GM23338 (cell line): ENCODE measurements at regions not wholly inside any gene's neighbourhood (a gene's known extent, or its start where the extent isn't known, plus 50 kb on each side); places are given as distances from the start of the nearest gene placed in this dataset.

ENCODE experiments used
- ATAC-seq: fragments of 200-7000 bp; cut with Tn5 transposase; 3 replicates; pipeline ENCODE4 v1.9.1; 2020
- DNase-seq: peaks from one replicate; pipeline ENCODE4 v3.0.0-alpha.2; 2015; ENCODE audit warnings: low spot score
- H2AFZ ChIP-seq: fragments of 200-600 bp; sonication (generic); 2 replicates; pipeline ENCODE4 v1.8.0; 2016; ENCODE audit warnings: antibody characterized with exemption, mild to moderate bottlenecking, moderate library complexity
- H3F3A ChIP-seq: fragments of 200-600 bp; sonication (generic); replicated peaks from 2 replicates; pipeline ENCODE4 v1.8.0; 2017; ENCODE audit warnings: antibody characterized with exemption, mixed run types, low read depth
- H3K27ac ChIP-seq: fragments of 200-600 bp; sonication (generic); 2 replicates; pipeline ENCODE4 v1.6.1; 2016; ENCODE audit warnings: low read depth
- H3K27me3 ChIP-seq: fragments of 200-600 bp; sonication (generic); 2 replicates; pipeline ENCODE4 v1.8.0; 2016; ENCODE audit warnings: mild to moderate bottlenecking, mixed run types, moderate library complexity; ENCODE audit not compliant: insufficient read depth
- H3K36me3 ChIP-seq: fragments of 200-600 bp; sonication (generic); 2 replicates; pipeline ENCODE4 v1.8.0; 2016; ENCODE audit warnings: mild to moderate bottlenecking; ENCODE audit not compliant: insufficient read depth
- H3K4me1 ChIP-seq: fragments of 200-600 bp; sonication (generic); 2 replicates; pipeline ENCODE4 v1.8.0; 2016; ENCODE audit warnings: mild to moderate bottlenecking, moderate library complexity; ENCODE audit not compliant: insufficient read depth
- H3K4me2 ChIP-seq: fragments of 200-600 bp; sonication (generic); 2 replicates; pipeline ENCODE4 v1.7.1; 2017; ENCODE audit warnings: mixed run types
- H3K4me3 ChIP-seq: fragments of 200-600 bp; sonication (generic); 2 replicates; pipeline ENCODE4 v1.6.1; 2016; ENCODE audit warnings: mixed run types
- H3K79me2 ChIP-seq: fragments of 200-600 bp; sonication (generic); replicated peaks from 2 replicates; pipeline ENCODE4 v1.8.0; 2017; ENCODE audit warnings: mild to moderate bottlenecking; ENCODE audit not compliant: insufficient read depth
- H3K9me2 ChIP-seq: fragments of 200-600 bp; sonication (generic); 2 replicates; pipeline ENCODE4 v1.8.0; 2017; ENCODE audit not compliant: insufficient read depth
- H4K20me1 ChIP-seq: fragments of 200-600 bp; sonication (generic); replicated peaks from 2 replicates; pipeline ENCODE4 v1.8.0; 2017; ENCODE audit warnings: mild to moderate bottlenecking; ENCODE audit not compliant: insufficient read depth
- H3K27ac Mint-ChIP-seq: 2 replicates; pipeline ENCODE4 v1.8.0; 2020; ENCODE audit warnings: inconsistent platforms, mild to moderate bottlenecking, moderate library complexity, mixed read lengths
- H3K27me3 Mint-ChIP-seq: 3 replicates; pipeline ENCODE4 v1.8.0; 2022; ENCODE audit warnings: low read depth, mild to moderate bottlenecking, moderate library complexity, mixed read lengths, inconsistent platforms; ENCODE audit not compliant: insufficient read depth, poor library complexity
- H3K36me3 Mint-ChIP-seq: 3 replicates; pipeline ENCODE4 v1.8.0; 2021; ENCODE audit warnings: low read depth, mild to moderate bottlenecking, inconsistent platforms, moderate library complexity, mixed read lengths
- H3K4me1 Mint-ChIP-seq: 3 replicates; pipeline ENCODE4 v1.8.0; 2020; ENCODE audit warnings: mild to moderate bottlenecking, inconsistent platforms, mixed read lengths
- H3K4me3 Mint-ChIP-seq: 3 replicates; pipeline ENCODE4 v1.8.0; 2021; ENCODE audit warnings: moderate library complexity, mild to moderate bottlenecking, inconsistent platforms, mixed read lengths
- H3K9me3 Mint-ChIP-seq: 3 replicates; pipeline ENCODE4 v1.8.0; 2020; ENCODE audit warnings: moderate library complexity, mild to moderate bottlenecking, inconsistent platforms, mixed read lengths
- CREB1 ChIP-seq: fragments of 250-450 bp; sonication (Bioruptor Pico); IDR thresholded peaks from 2 replicates; pipeline ENCODE4 v1.5.0; 2020; ENCODE audit warnings: low read depth, mild to moderate bottlenecking, moderate library complexity
- EZH2 ChIP-seq: fragments of 200-600 bp; sonication (generic); IDR thresholded peaks from one replicate; pipeline ENCODE4 v1.8.0; 2017; ENCODE audit warnings: antibody characterized with exemption, mild to moderate bottlenecking, low read depth; ENCODE audit not compliant: unreplicated experiment
- EZH2phosphoT487 ChIP-seq: fragments of 200-600 bp; sonication (generic); IDR thresholded peaks from one replicate; pipeline ENCODE4 v1.8.1; 2018; ENCODE audit warnings: antibody characterized with exemption; ENCODE audit not compliant: unreplicated experiment
- JUNB ChIP-seq: IDR thresholded peaks from one replicate; pipeline ENCODE4 v1.6.1; 2016; ENCODE audit warnings: antibody characterized with exemption; ENCODE audit not compliant: unreplicated experiment
- STAT1 ChIP-seq: IDR thresholded peaks from one replicate; pipeline ENCODE4 v1.6.1; 2016; ENCODE audit warnings: antibody characterized with exemption; ENCODE audit not compliant: unreplicated experiment
- ZNF114 ChIP-seq: fragments of 250-450 bp; sonication (Bioruptor Pico); IDR thresholded peaks from 2 replicates; pipeline ENCODE4 v1.5.0; 2020; ENCODE audit warnings: mild to moderate bottlenecking, moderate library complexity
- ZNF331 ChIP-seq: fragments of 250-450 bp; sonication (Bioruptor Pico); IDR thresholded peaks from 2 replicates; pipeline ENCODE4 v1.5.0; 2020; ENCODE audit warnings: low read depth, mild to moderate bottlenecking, moderate library complexity
- TF ChIP-seq, protein P1 (sequence below): IDR thresholded peaks from one replicate; pipeline ENCODE4 v1.6.1; 2018; ENCODE audit warnings: antibody characterized with exemption; ENCODE audit not compliant: unreplicated experiment
- TF ChIP-seq, protein P2 (sequence below): IDR thresholded peaks from 2 replicates; pipeline ENCODE4 v1.6.1; 2016; ENCODE audit warnings: antibody characterized with exemption

DNA sequence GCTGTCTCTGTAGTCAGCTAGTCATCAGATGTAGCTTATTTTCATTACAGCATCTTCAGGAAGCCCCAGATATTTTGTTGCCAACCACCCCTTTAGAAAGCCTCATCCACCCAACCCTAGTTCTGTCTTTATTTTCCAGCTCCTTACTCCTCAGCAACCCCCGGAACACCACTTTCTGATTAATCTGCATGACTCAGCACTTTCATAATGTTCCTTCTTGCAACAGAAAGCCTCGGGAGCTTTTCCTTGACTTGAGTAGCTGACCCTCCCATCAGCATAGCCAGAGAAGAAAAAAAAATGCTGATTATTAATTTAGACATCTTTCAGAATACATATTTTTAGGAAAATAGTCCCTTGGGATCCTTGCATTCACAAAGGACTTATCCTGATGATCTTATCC lies 244.0 kb upstream of the CXCL12 start (continued):
- TF ChIP-seq, protein P1, sequence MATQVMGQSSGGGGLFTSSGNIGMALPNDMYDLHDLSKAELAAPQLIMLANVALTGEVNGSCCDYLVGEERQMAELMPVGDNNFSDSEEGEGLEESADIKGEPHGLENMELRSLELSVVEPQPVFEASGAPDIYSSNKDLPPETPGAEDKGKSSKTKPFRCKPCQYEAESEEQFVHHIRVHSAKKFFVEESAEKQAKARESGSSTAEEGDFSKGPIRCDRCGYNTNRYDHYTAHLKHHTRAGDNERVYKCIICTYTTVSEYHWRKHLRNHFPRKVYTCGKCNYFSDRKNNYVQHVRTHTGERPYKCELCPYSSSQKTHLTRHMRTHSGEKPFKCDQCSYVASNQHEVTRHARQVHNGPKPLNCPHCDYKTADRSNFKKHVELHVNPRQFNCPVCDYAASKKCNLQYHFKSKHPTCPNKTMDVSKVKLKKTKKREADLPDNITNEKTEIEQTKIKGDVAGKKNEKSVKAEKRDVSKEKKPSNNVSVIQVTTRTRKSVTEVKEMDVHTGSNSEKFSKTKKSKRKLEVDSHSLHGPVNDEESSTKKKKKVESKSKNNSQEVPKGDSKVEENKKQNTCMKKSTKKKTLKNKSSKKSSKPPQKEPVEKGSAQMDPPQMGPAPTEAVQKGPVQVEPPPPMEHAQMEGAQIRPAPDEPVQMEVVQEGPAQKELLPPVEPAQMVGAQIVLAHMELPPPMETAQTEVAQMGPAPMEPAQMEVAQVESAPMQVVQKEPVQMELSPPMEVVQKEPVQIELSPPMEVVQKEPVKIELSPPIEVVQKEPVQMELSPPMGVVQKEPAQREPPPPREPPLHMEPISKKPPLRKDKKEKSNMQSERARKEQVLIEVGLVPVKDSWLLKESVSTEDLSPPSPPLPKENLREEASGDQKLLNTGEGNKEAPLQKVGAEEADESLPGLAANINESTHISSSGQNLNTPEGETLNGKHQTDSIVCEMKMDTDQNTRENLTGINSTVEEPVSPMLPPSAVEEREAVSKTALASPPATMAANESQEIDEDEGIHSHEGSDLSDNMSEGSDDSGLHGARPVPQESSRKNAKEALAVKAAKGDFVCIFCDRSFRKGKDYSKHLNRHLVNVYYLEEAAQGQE = no peak
- TF ChIP-seq ZNF331 (CRISPR knock-in tag) = no peak
- no peak for TF ChIP-seq EZH2
- TF ChIP-seq JUNB = no peak
- no peak for TF ChIP-seq STAT1
- TF ChIP-seq ZNF114 = no peak
- TF ChIP-seq EZH2phosphoT487 = no peak
- TF ChIP-seq, protein P2, sequence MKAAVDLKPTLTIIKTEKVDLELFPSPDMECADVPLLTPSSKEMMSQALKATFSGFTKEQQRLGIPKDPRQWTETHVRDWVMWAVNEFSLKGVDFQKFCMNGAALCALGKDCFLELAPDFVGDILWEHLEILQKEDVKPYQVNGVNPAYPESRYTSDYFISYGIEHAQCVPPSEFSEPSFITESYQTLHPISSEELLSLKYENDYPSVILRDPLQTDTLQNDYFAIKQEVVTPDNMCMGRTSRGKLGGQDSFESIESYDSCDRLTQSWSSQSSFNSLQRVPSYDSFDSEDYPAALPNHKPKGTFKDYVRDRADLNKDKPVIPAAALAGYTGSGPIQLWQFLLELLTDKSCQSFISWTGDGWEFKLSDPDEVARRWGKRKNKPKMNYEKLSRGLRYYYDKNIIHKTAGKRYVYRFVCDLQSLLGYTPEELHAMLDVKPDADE = no peak

DNA sequence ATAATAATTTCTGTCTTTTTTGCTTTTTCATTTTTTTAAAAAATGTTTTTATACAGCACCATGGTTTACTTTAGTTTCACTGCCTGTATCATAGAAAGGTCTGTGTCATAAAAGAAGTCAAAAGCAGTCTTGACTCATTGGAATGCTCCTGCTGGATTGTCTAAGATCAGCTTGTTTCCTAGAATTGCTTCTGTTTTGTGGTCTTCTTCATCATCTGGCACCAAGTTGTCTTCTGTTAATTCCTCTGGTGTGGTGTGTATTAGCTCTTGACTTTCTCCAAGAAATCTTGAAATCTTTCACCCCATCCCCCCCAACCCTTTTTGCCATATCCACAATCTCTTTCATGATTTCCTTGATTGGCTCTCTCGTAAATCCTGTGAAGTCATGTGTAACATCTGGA lies 250.3 kb upstream of the CXCL12 start:
- no peaks in the 10 kb centered on the region for H3K79me2 ChIP-seq
- no peaks in the 10 kb centered on the region for H3K9me2 ChIP-seq
- Mint-ChIP-seq H3K4me3 (no peak overlapping the region), H3K27me3 (no peaks in the 10 kb centered on the region), H3K9me3 (peaks cover 4% of the 10 kb centered on the region; the same call in 2 of the 3 replicates), H3K27ac (no peak overlapping the region), H3K4me1 (no peaks in the 10 kb centered on the region), H3K36me3 (no peaks in the 10 kb centered on the region)
- no peak overlapping the region for H3K27ac ChIP-seq
- no peaks in the 10 kb centered on the region for H3K36me3 ChIP-seq
- no peaks in the 10 kb centered on the region for H3F3A ChIP-seq
- no peak overlapping the region for H3K4me3 ChIP-seq
- DNase-seq = no peak
- H3K4me2 ChIP-seq = no peak overlapping the region
- no peak for ATAC-seq
- no peaks in the 10 kb centered on the region for H3K4me1 ChIP-seq
- no peak overlapping the region for H2AFZ ChIP-seq
- H3K27me3 ChIP-seq = no peaks in the 10 kb centered on the region
- TF ChIP-seq EZH2phosphoT487 = no peak
- no peaks in the 10 kb centered on the region for H4K20me1 ChIP-seq

DNA sequence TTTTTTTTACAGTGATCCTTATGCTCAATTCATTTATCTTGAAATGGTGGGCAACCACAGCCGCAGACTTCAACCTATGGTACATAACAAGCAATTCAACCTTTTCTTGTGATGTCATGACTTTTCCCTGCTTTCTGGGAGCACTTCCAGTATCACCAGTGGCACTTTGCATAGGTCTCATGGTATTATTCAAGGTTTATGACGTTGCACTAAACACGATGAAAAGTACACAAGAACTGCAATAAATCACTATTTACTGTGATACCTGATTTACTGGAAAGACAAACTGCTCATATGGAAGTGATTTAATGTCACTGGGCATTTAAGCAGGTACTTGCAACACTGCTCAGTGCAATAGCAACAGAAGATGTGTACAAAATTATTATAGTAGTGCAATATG lies 251.7 kb upstream of the CXCL12 start:
- H3K4me3 ChIP-seq = no peak overlapping the region
- no peak overlapping the region for H3K27ac ChIP-seq
- no peaks in the 10 kb centered on the region for H3K27me3 ChIP-seq
- DNase-seq (no peak), ATAC-seq (no peak)
- no peaks in the 10 kb centered on the region for H3K4me1 ChIP-seq
- no peaks in the 10 kb centered on the region for H3K4me1 Mint-ChIP-seq
- no peaks in the 10 kb centered on the region for H4K20me1 ChIP-seq
- H3K36me3 Mint-ChIP-seq = no peaks in the 10 kb centered on the region
- H3K79me2 ChIP-seq = no peaks in the 10 kb centered on the region
- H3F3A ChIP-seq = no peaks in the 10 kb centered on the region
- no peak overlapping the region for H3K27ac Mint-ChIP-seq
- H3K4me2 ChIP-seq = no peak overlapping the region
- no peaks in the 10 kb centered on the region for H3K36me3 ChIP-seq
- H3K27me3 Mint-ChIP-seq = no peaks in the 10 kb centered on the region
- no peak overlapping the region for H3K4me3 Mint-ChIP-seq
- no peak overlapping the region for H2AFZ ChIP-seq
- H3K9me3 Mint-ChIP-seq = peaks cover 4% of the 10 kb centered on the region; the same call in 2 of the 3 replicates
- no peaks in the 10 kb centered on the region for H3K9me2 ChIP-seq
- TF ChIP-seq CREB1 (CRISPR knock-in tag) = no peak
